Uterus (tissue), 2 donors: ENCODE measurements at regions not wholly inside any gene's neighbourhood (a gene's known extent, or its start where the extent isn't known, plus 50 kb on each side); places are given as distances from the start of the nearest gene placed in this dataset.

ENCODE experiments used
- POLR2A ChIP-seq, 2 donors: fragments of 450-650 bp; IDR thresholded peaks; one replicate each; pipeline ENCODE4 v1.6.1; 2016; ENCODE audit warnings: antibody characterized with exemption in 2 of 2, mild to moderate bottlenecking in 1 of 2, moderate library complexity in 1 of 2
- TF ChIP-seq, protein P1 (sequence below), 4 experiments: fragments of 200-600 bp in 2 of 4; fragments of 450-650 bp in 2 of 4; sonication (generic) in 2 of 4; IDR thresholded peaks; one replicate each; pipeline ENCODE4 v1.5.1; 2016 to 2019; ENCODE audit warnings: antibody characterized with exemption in 4 of 4, mild to moderate bottlenecking in 2 of 4, moderate library complexity in 1 of 4

GRCh38 chr7:97667359-97667758, 64.5 kb upstream of the TAC1 start:
- TF ChIP-seq, protein P1, sequence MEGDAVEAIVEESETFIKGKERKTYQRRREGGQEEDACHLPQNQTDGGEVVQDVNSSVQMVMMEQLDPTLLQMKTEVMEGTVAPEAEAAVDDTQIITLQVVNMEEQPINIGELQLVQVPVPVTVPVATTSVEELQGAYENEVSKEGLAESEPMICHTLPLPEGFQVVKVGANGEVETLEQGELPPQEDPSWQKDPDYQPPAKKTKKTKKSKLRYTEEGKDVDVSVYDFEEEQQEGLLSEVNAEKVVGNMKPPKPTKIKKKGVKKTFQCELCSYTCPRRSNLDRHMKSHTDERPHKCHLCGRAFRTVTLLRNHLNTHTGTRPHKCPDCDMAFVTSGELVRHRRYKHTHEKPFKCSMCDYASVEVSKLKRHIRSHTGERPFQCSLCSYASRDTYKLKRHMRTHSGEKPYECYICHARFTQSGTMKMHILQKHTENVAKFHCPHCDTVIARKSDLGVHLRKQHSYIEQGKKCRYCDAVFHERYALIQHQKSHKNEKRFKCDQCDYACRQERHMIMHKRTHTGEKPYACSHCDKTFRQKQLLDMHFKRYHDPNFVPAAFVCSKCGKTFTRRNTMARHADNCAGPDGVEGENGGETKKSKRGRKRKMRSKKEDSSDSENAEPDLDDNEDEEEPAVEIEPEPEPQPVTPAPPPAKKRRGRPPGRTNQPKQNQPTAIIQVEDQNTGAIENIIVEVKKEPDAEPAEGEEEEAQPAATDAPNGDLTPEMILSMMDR (IDR thresholded peaks at IDR 0.05): no peak
- no peak for TF ChIP-seq POLR2A (IDR thresholded peaks at IDR 0.05)
